ENCODE measurements at regions not wholly inside any gene's neighbourhood (a gene's known extent, or its start where the extent isn't known, plus 50 kb on each side); places are given as distances from the start of the nearest gene placed in this dataset.

GRCh38 chr21:20272791-20273362 lies 725.3 kb upstream of the NCAM2 start:
- TF ChIP-seq, protein P1, sequence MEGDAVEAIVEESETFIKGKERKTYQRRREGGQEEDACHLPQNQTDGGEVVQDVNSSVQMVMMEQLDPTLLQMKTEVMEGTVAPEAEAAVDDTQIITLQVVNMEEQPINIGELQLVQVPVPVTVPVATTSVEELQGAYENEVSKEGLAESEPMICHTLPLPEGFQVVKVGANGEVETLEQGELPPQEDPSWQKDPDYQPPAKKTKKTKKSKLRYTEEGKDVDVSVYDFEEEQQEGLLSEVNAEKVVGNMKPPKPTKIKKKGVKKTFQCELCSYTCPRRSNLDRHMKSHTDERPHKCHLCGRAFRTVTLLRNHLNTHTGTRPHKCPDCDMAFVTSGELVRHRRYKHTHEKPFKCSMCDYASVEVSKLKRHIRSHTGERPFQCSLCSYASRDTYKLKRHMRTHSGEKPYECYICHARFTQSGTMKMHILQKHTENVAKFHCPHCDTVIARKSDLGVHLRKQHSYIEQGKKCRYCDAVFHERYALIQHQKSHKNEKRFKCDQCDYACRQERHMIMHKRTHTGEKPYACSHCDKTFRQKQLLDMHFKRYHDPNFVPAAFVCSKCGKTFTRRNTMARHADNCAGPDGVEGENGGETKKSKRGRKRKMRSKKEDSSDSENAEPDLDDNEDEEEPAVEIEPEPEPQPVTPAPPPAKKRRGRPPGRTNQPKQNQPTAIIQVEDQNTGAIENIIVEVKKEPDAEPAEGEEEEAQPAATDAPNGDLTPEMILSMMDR (IDR thresholded peaks at IDR 0.05; ENCODE audit: extremely low read depth in 1 of 2, insufficient read depth in 1 of 2, low read depth in 1 of 2, low read length in 2 of 2) = no peak
- TF ChIP-seq, protein P2, sequence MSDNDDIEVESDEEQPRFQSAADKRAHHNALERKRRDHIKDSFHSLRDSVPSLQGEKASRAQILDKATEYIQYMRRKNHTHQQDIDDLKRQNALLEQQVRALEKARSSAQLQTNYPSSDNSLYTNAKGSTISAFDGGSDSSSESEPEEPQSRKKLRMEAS (IDR thresholded peaks at IDR 0.05; ENCODE audit: insufficient read depth, insufficient read length) = no peak
- TF ChIP-seq MYC (IDR thresholded peaks at IDR 0.05; ENCODE audit: low read depth, low read length) = no peak

Data from endothelial cell of umbilical vein (primary cell).